Endothelial cell (in vitro differentiated cells): ENCODE measurements at regions not wholly inside any gene's neighbourhood (a gene's known extent, or its start where the extent isn't known, plus 50 kb on each side); places are given as distances from the start of the nearest gene placed in this dataset.
"Not testable (repeated sequence)": the region's sequence is repeated elsewhere in the genome, so short reads cannot be mapped to it uniquely, and the experiment has no call there.

Source experiments
- DNase-seq: peaks from one replicate; pipeline ENCODE4 v3.0.0; 2021; ENCODE audit warnings: low spot score
- H3K27ac Mint-ChIP-seq: one replicate; pipeline ENCODE4 v1.8.0; 2021; ENCODE audit warnings: mixed read lengths, inconsistent platforms; ENCODE audit not compliant: unreplicated experiment
- H3K27me3 Mint-ChIP-seq: one replicate; pipeline ENCODE4 v1.8.0; 2021; ENCODE audit warnings: mild to moderate bottlenecking, moderate library complexity, mixed read lengths, inconsistent platforms; ENCODE audit not compliant: unreplicated experiment
- H3K36me3 Mint-ChIP-seq: one replicate; pipeline ENCODE4 v1.8.0; 2021; ENCODE audit warnings: mild to moderate bottlenecking, low read depth, mixed read lengths, inconsistent platforms; ENCODE audit not compliant: unreplicated experiment
- H3K4me1 Mint-ChIP-seq: one replicate; pipeline ENCODE4 v1.8.0; 2021; ENCODE audit warnings: mild to moderate bottlenecking, mixed read lengths, inconsistent platforms; ENCODE audit not compliant: unreplicated experiment
- H3K4me3 Mint-ChIP-seq: one replicate; pipeline ENCODE4 v1.8.0; 2021; ENCODE audit warnings: mild to moderate bottlenecking, mixed read lengths, inconsistent platforms; ENCODE audit not compliant: unreplicated experiment
- H3K9me3 Mint-ChIP-seq: one replicate; pipeline ENCODE4 v1.8.0; 2021; ENCODE audit warnings: mixed read lengths, inconsistent platforms; ENCODE audit not compliant: unreplicated experiment
- CTCF ChIP-seq: fragments of 200-600 bp; sonication (generic); IDR thresholded peaks from one replicate; pipeline ENCODE4 v1.5.0; 2021; ENCODE audit warnings: antibody characterized with exemption; ENCODE audit not compliant: unreplicated experiment

- Mint-ChIP-seq H3K27ac (peak overlapping the region; percentile 87), H3K4me3 (peak overlapping the region; percentile 98)
- H3K9me3 Mint-ChIP-seq, H3K36me3 Mint-ChIP-seq, H3K27me3 Mint-ChIP-seq, H3K4me1 Mint-ChIP-seq: not testable (repeated sequence)
- peak; percentile 76 for DNase-seq
These were observed 62.6 kb upstream of the CDR2 start for GRCh38 chr16:22436823-22437652.

DNA sequence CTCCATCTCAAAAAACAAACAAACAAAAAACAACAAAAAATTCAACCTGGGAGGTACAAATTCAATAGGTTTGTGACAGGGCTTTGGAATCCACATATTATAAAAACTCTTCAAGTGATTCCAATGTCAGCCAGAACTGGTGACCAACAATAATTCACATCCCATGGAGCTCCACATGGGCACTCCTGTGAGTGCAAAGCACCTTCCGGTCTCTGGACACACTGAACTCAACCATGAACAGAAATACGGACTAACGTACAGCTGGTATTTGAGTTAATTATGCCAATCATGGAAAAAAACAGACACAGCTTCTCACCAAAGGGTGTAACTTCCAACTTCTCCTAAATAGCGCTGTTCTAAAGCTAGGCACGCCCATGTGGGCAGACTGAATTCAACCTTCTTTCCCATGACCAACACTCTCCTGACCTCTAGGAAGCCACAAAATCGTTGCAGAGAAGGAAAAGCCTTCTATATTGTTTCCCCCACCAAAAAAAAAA is 62.0 kb upstream of the CDR2 start:
- H3K9me3 Mint-ChIP-seq, DNase-seq, H3K36me3 Mint-ChIP-seq, H3K27me3 Mint-ChIP-seq, H3K4me1 Mint-ChIP-seq: not testable (repeated sequence)
- H3K27ac Mint-ChIP-seq: peak overlapping the region; percentile 87
- peak overlapping the region; percentile 98 for H3K4me3 Mint-ChIP-seq

DNA sequence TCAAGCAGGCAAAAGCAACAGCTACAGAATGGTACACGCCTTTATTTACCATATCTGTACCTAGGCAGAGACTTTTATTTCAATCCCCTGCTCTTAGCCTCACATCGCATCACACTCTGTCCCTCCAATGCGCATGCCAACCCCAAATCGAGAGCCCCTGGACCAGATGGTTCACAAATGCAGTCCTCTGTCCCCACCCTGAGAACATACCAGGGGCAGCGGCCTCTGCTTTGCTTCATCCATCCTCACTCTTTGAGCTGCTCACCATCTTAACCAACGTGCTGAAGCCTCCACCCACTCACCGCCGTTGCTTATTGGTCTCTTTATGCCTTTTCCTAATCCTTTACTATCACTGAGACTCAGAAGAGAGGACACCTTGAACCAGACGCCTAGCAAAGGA is 56.9 kb upstream of the CDR2 start:
- not testable (repeated sequence) for H3K4me3 Mint-ChIP-seq, H3K9me3 Mint-ChIP-seq, H3K36me3 Mint-ChIP-seq, DNase-seq, H3K4me1 Mint-ChIP-seq, H3K27me3 Mint-ChIP-seq, H3K27ac Mint-ChIP-seq

- Mint-ChIP-seq H3K36me3 (peaks cover 19% of the 10 kb centered on the region), H3K27me3 (peaks cover 3% of the 10 kb centered on the region)
- no peak for DNase-seq
These were observed 54.2 kb upstream of the CDR2 start for GRCh38 chr16:22428654-22429053.

GRCh38 chr16:22427556-22427955 is 53.1 kb upstream of the CDR2 start:
- Mint-ChIP-seq H3K36me3 (peaks cover 24% of the 10 kb centered on the region), H3K27ac (no peak overlapping the region), H3K4me3 (no peak overlapping the region), H3K4me1 (no peaks in the 10 kb centered on the region), H3K27me3 (peaks cover 3% of the 10 kb centered on the region), H3K9me3 (no peaks in the 10 kb centered on the region)
- TF ChIP-seq CTCF: no peak
- no peak for DNase-seq

More at GRCh38 chr16:22428654-22429053, 54.2 kb upstream of the CDR2 start:
- H3K9me3 Mint-ChIP-seq: no peaks in the 10 kb centered on the region
- H3K4me1 Mint-ChIP-seq: no peaks in the 10 kb centered on the region
- no peak for TF ChIP-seq CTCF
- no peak overlapping the region for H3K4me3 Mint-ChIP-seq
- no peak overlapping the region for H3K27ac Mint-ChIP-seq

GRCh38 chr16:22425847-22426246 is 51.4 kb upstream of the CDR2 start:
- DNase-seq: no peak
- Mint-ChIP-seq H3K4me1 (no peaks in the 10 kb centered on the region), H3K27ac (no peak overlapping the region), H3K27me3 (peaks cover 6% of the 10 kb centered on the region), H3K4me3 (no peak overlapping the region), H3K36me3 (peaks cover 34% of the 10 kb centered on the region), H3K9me3 (no peaks in the 10 kb centered on the region)
- no peak for TF ChIP-seq CTCF
